NCI-H1436 (cell line): ENCODE measurements at regions not wholly inside any gene's neighbourhood (a gene's known extent, or its start where the extent isn't known, plus 50 kb on each side); places are given as distances from the start of the nearest gene placed in this dataset.

Experiments
- DNase-seq: peaks from one replicate; lab custom pipeline; 2025; lab: John Stamatoyannopoulos, UW

GRCh38 chr11:59302991-59303390 is 55.7 kb upstream of the OR5AN1 start:
- no peak for DNase-seq

GRCh38 chr11:59295435-59295834 is 63.3 kb upstream of the OR5AN1 start:
- no peak for DNase-seq

- no peak for DNase-seq
These were observed 66.1 kb upstream of the OR5AN1 start for GRCh38 chr11:59292611-59293010.

- DNase-seq: no peak
These were observed 67.5 kb upstream of the OR5AN1 start for GRCh38 chr11:59291228-59291627.

- DNase-seq: no peak
These were observed 69.1 kb upstream of the OR5AN1 start for GRCh38 chr11:59289356-59290181.

GRCh38 chr11:59285716-59286260 is 72.9 kb upstream of the OR5AN1 start:
- DNase-seq: no peak

- no peak for DNase-seq
These were observed 72.0 kb upstream of the MPEG1 start for GRCh38 chr11:59284773-59285129.

- peak; percentile 32 for DNase-seq
These were observed 71.4 kb upstream of the MPEG1 start for GRCh38 chr11:59283825-59284772.

GRCh38 chr11:59283311-59283710 is 70.6 kb upstream of the MPEG1 start:
- no peak for DNase-seq

- DNase-seq: no peak
These were observed 68.5 kb upstream of the MPEG1 start for GRCh38 chr11:59281177-59281576.

GRCh38 chr11:59273373-59273841 is 60.7 kb upstream of the MPEG1 start:
- DNase-seq: no peak

- no peak for DNase-seq
These were observed 60.1 kb upstream of the MPEG1 start for GRCh38 chr11:59272771-59273372.

GRCh38 chr11:59271811-59272327 is 59.1 kb upstream of the MPEG1 start:
- no peak for DNase-seq

GRCh38 chr11:59271247-59271755 is 58.6 kb upstream of the MPEG1 start:
- DNase-seq: no peak

GRCh38 chr11:59267736-59268475 is 55.2 kb upstream of the MPEG1 start:
- no peak for DNase-seq

- DNase-seq: no peak
These were observed 54.5 kb upstream of the MPEG1 start for GRCh38 chr11:59267196-59267595.

GRCh38 chr11:59266491-59266890 is 53.8 kb upstream of the MPEG1 start:
- DNase-seq: no peak

- DNase-seq: no peak
These were observed 53.0 kb upstream of the MPEG1 start for GRCh38 chr11:59265735-59266134.

GRCh38 chr11:59264736-59265135 is 52.0 kb upstream of the MPEG1 start:
- DNase-seq: no peak

- DNase-seq: no peak
These were observed 50.6 kb upstream of the MPEG1 start for GRCh38 chr11:59263225-59263894.
